ENCODE measurements at regions not wholly inside any gene's neighbourhood (a gene's known extent, or its start where the extent isn't known, plus 50 kb on each side); places are given as distances from the start of the nearest gene placed in this dataset.

DNA sequence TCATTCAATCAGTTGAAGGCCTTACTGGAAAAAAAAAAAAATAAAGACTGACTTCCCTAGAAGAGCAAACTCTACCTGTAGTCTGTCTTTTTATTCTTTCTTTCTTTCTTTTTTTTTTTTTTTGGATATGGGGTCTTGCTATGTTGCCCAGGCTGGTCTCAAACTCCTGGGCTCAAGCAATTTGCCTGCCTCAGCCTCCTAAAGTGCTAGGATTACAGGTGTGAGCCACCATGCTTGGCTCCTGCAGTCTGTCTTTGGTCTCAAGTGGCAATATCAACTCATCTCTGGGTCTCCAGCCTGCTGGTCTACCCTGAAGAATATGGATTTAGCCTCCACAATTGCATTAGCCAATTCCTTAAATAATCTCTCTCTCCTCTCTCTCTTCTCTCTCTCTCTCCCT is 167.7 kb upstream of the P2RY1 start:
- ATAC-seq (no peak), DNase-seq (ENCODE audit: low read depth, low spot score) (no peak)
- Histone ChIP-seq H3K9me3 (ENCODE audit: control insufficient read depth in 1 of 2, insufficient read depth in 1 of 2, low read depth in 1 of 2, low read length in 2 of 2) (no peaks in the 10 kb centered on the region), H3K79me2 (ENCODE audit: insufficient read depth, low read length) (no peaks in the 10 kb centered on the region), H3K4me3 (replicated peaks in 1 of 2; ENCODE audit: low read depth in 1 of 2, low read length in 2 of 2) (no peak overlapping the region), H4K20me1 (ENCODE audit: insufficient read depth) (no peaks in the 10 kb centered on the region), H3K27me3 (ENCODE audit: insufficient read depth, low read length) (no peaks in the 10 kb centered on the region), H3K27ac (ENCODE audit: low read depth, low read length) (no peak overlapping the region), H3K9me2 (ENCODE audit: insufficient read depth) (no peaks in the 10 kb centered on the region), H3K36me3 (ENCODE audit: control insufficient read depth in 1 of 2, insufficient read depth in 2 of 2, low read length in 2 of 2) (no peaks in the 10 kb centered on the region), H3K4me2 (ENCODE audit: low read length) (no peak overlapping the region), H2AFZ (ENCODE audit: low read depth, low read length, poor library complexity, severe bottlenecking) (no peak overlapping the region), H3K4me1 (ENCODE audit: control insufficient read depth in 1 of 2, insufficient read depth in 2 of 2, low read length in 2 of 2) (no peaks in the 10 kb centered on the region), H3K9ac (ENCODE audit: low read length) (no peak overlapping the region)
- RAD21 ChIA-PET (ENCODE audit: low non-redundant PET in 1 of 2, low total read pairs in 2 of 2, uncharacterized antibody in 2 of 2, unreplicated experiment in 2 of 2) = no interaction called here
- no TSS peak for BruUV-seq (replicated peaks)
- POLR2A ChIA-PET = no interaction called here
- CTCF ChIA-PET = no interaction called here
- no peak for TF ChIP-seq ZNF274 (IDR thresholded peaks at IDR 0.05; ENCODE audit: low read depth, low read length)
- TF ChIP-seq TCF7L2 (IDR thresholded peaks at IDR 0.05; ENCODE audit: borderline replicate concordance, extremely low read depth, insufficient read depth, insufficient read length) = no peak
- TF ChIP-seq SRF (IDR thresholded peaks at IDR 0.05; ENCODE audit: low read depth) = no peak
- no peak for TF ChIP-seq EZH2phosphoT487 (IDR thresholded peaks at IDR 0.05; ENCODE audit: borderline replicate concordance)
- TF ChIP-seq, protein P1, sequence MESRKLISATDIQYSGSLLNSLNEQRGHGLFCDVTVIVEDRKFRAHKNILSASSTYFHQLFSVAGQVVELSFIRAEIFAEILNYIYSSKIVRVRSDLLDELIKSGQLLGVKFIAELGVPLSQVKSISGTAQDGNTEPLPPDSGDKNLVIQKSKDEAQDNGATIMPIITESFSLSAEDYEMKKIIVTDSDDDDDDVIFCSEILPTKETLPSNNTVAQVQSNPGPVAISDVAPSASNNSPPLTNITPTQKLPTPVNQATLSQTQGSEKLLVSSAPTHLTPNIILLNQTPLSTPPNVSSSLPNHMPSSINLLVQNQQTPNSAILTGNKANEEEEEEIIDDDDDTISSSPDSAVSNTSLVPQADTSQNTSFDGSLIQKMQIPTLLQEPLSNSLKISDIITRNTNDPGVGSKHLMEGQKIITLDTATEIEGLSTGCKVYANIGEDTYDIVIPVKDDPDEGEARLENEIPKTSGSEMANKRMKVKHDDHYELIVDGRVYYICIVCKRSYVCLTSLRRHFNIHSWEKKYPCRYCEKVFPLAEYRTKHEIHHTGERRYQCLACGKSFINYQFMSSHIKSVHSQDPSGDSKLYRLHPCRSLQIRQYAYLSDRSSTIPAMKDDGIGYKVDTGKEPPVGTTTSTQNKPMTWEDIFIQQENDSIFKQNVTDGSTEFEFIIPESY (IDR thresholded peaks at IDR 0.05; ENCODE audit: extremely low read depth, insufficient replicate concordance, low read length) = no peak
- TF ChIP-seq RAD21 (IDR thresholded peaks at IDR 0.05; ENCODE audit: low read depth) = no peak
- TF ChIP-seq ELF1 (IDR thresholded peaks at IDR 0.05; ENCODE audit: borderline replicate concordance, low read depth) = no peak
- TF ChIP-seq MAX (IDR thresholded peaks at IDR 0.05) = no peak
- intact Hi-C loops (cut with micrococcal nuclease) = no loop called here

GRCh38 chr3:152669560-152669959 is 165.4 kb upstream of the P2RY1 start:
- H2AFZ ChIP-seq (ENCODE audit: low read depth, low read length, poor library complexity, severe bottlenecking) = no peak overlapping the region
- ChIA-PET POLR2A (no interaction called here), CTCF (no interaction called here), RAD21 (ENCODE audit: low non-redundant PET in 1 of 2, low total read pairs in 2 of 2, uncharacterized antibody in 2 of 2, unreplicated experiment in 2 of 2) (no interaction called here)
- no peak overlapping the region for H3K9ac ChIP-seq (ENCODE audit: low read length)
- H3K27me3 ChIP-seq (ENCODE audit: insufficient read depth, low read length) = no peaks in the 10 kb centered on the region
- BruUV-seq (replicated peaks) = no TSS peak
- H3K9me3 ChIP-seq (ENCODE audit: control insufficient read depth in 1 of 2, insufficient read depth in 1 of 2, low read depth in 1 of 2, low read length in 2 of 2) = no peaks in the 10 kb centered on the region
- TF ChIP-seq YY1 (IDR thresholded peaks at IDR 0.05; ENCODE audit: extremely low read depth, insufficient replicate concordance, low read depth, low read length) (no peak), TCF7L2 (IDR thresholded peaks at IDR 0.05; ENCODE audit: borderline replicate concordance, extremely low read depth, insufficient read depth, insufficient read length) (no peak), MAX (IDR thresholded peaks at IDR 0.05) (no peak), RAD21 (IDR thresholded peaks at IDR 0.05; ENCODE audit: low read depth) (no peak), FOSL1 (IDR thresholded peaks at IDR 0.05; ENCODE audit: low read depth) (no peak)
- TF ChIP-seq, protein P1 (IDR thresholded peaks at IDR 0.05; ENCODE audit: extremely low read depth, insufficient replicate concordance, low read length) = no peak
- H3K4me3 ChIP-seq (replicated peaks in 1 of 2; ENCODE audit: low read depth in 1 of 2, low read length in 2 of 2) = no peak overlapping the region
- no peak for DNase-seq (ENCODE audit: low read depth, low spot score)
- intact Hi-C loops (cut with micrococcal nuclease) = no loop called here
- no peaks in the 10 kb centered on the region for H3K9me2 ChIP-seq (ENCODE audit: insufficient read depth)
- no peaks in the 10 kb centered on the region for H4K20me1 ChIP-seq (ENCODE audit: insufficient read depth)
- no peaks in the 10 kb centered on the region for H3K4me1 ChIP-seq (ENCODE audit: control insufficient read depth in 1 of 2, insufficient read depth in 2 of 2, low read length in 2 of 2)
- ATAC-seq = no peak
- H3K79me2 ChIP-seq (ENCODE audit: insufficient read depth, low read length) = no peaks in the 10 kb centered on the region
- H3K36me3 ChIP-seq (ENCODE audit: control insufficient read depth in 1 of 2, insufficient read depth in 2 of 2, low read length in 2 of 2) = no peaks in the 10 kb centered on the region
- H3K4me2 ChIP-seq (ENCODE audit: low read length) = no peak overlapping the region
- H3K27ac ChIP-seq (ENCODE audit: low read depth, low read length) = no peak overlapping the region
